Activated CD4-positive, alpha-beta T cell treated with anti-CD3 and anti-CD28 coated beads, Interleukin-2, amount 50 U/mL, for 16 hours (primary cell): ENCODE measurements at regions not wholly inside any gene's neighbourhood (a gene's known extent, or its start where the extent isn't known, plus 50 kb on each side); places are given as distances from the start of the nearest gene placed in this dataset.

ENCODE experiments used
- DNase-seq: peaks from one replicate; pipeline ENCODE4 v3.0.0-alpha.2; 2020

- no peak for DNase-seq
These were observed 111.3 kb upstream of the SEMA6A start for GRCh38 chr5:116685931-116686330.

GRCh38 chr5:116685069-116685468 is 110.4 kb upstream of the SEMA6A start:
- DNase-seq = no peak

- no peak for DNase-seq
These were observed 106.9 kb upstream of the SEMA6A start for GRCh38 chr5:116681334-116682013.

GRCh38 chr5:116675626-116675910 is 100.9 kb upstream of the SEMA6A start:
- no peak for DNase-seq

GRCh38 chr5:116674881-116675625 is 100.4 kb upstream of the SEMA6A start:
- no peak for DNase-seq

- DNase-seq = no peak
These were observed 98.8 kb upstream of the SEMA6A start for GRCh38 chr5:116673453-116673852.

- no peak for DNase-seq
These were observed 97.6 kb upstream of the SEMA6A start for GRCh38 chr5:116672203-116672602.

- no peak for DNase-seq
These were observed 96.7 kb upstream of the SEMA6A start for GRCh38 chr5:116671211-116671736.

- DNase-seq = no peak
These were observed 94.8 kb upstream of the SEMA6A start for GRCh38 chr5:116669261-116670031.

- no peak for DNase-seq
These were observed 93.8 kb upstream of the SEMA6A start for GRCh38 chr5:116668390-116668789.

- no peak for DNase-seq
These were observed 92.3 kb upstream of the SEMA6A start for GRCh38 chr5:116666901-116667300.

GRCh38 chr5:116664988-116665387 is 90.4 kb upstream of the SEMA6A start:
- DNase-seq = no peak

GRCh38 chr5:116663081-116663480 is 88.5 kb upstream of the SEMA6A start:
- DNase-seq = no peak

- DNase-seq = no peak
These were observed 86.8 kb upstream of the SEMA6A start for GRCh38 chr5:116661419-116661818.

GRCh38 chr5:116660929-116661328 is 86.3 kb upstream of the SEMA6A start:
- DNase-seq = no peak

GRCh38 chr5:116658830-116659229 is 84.2 kb upstream of the SEMA6A start:
- DNase-seq = no peak

- no peak for DNase-seq
These were observed 83.5 kb upstream of the SEMA6A start for GRCh38 chr5:116658141-116658540.

GRCh38 chr5:116655431-116655830 is 80.8 kb upstream of the SEMA6A start:
- DNase-seq = no peak

GRCh38 chr5:116654925-116655324 is 80.3 kb upstream of the SEMA6A start:
- no peak for DNase-seq

GRCh38 chr5:116652903-116653302 is 78.3 kb upstream of the SEMA6A start:
- DNase-seq = no peak

GRCh38 chr5:116652196-116652729 is 77.6 kb upstream of the SEMA6A start:
- DNase-seq = no peak

- DNase-seq = no peak
These were observed 77.0 kb upstream of the SEMA6A start for GRCh38 chr5:116651653-116652052.

- DNase-seq = no peak
These were observed 76.3 kb upstream of the SEMA6A start for GRCh38 chr5:116650964-116651363.

- no peak for DNase-seq
These were observed 75.9 kb upstream of the SEMA6A start for GRCh38 chr5:116650544-116650943.
